ENCODE measurements at regions not wholly inside any gene's neighbourhood (a gene's known extent, or its start where the extent isn't known, plus 50 kb on each side); places are given as distances from the start of the nearest gene placed in this dataset.
"Not testable (repeated sequence)": the region's sequence is repeated elsewhere in the genome, so short reads cannot be mapped to it uniquely, and the experiment has no call there.

GRCh38 chr7:76708446-76708845 lies 81.4 kb upstream of the POMZP3 start:
- not testable (repeated sequence) for DNase-seq

GRCh38 chr7:76703815-76704214 lies 76.7 kb upstream of the POMZP3 start:
- DNase-seq = not testable (repeated sequence)

- not testable (repeated sequence) for DNase-seq
Measured at GRCh38 chr7:76686277-76686676, 59.2 kb upstream of the POMZP3 start.

- DNase-seq = not testable (repeated sequence)
Measured at GRCh38 chr7:76684737-76685136, 57.7 kb upstream of the POMZP3 start.

GRCh38 chr7:76683631-76684030 lies 56.6 kb upstream of the POMZP3 start:
- not testable (repeated sequence) for DNase-seq

GRCh38 chr7:76681810-76682209 lies 54.7 kb upstream of the POMZP3 start:
- not testable (repeated sequence) for DNase-seq

- not testable (repeated sequence) for DNase-seq
Measured at GRCh38 chr7:76679174-76679573, 52.1 kb upstream of the POMZP3 start.

- not testable (repeated sequence) for DNase-seq
Measured at GRCh38 chr7:76678500-76678899, 51.4 kb upstream of the POMZP3 start.

- DNase-seq = not testable (repeated sequence)
Measured at GRCh38 chr7:76676890-76677289, 49.8 kb upstream of the POMZP3 start.

Data from SW 1271 (cell line).